ENCODE measurements at regions not wholly inside any gene's neighbourhood (a gene's known extent, or its start where the extent isn't known, plus 50 kb on each side); places are given as distances from the start of the nearest gene placed in this dataset.

DNA sequence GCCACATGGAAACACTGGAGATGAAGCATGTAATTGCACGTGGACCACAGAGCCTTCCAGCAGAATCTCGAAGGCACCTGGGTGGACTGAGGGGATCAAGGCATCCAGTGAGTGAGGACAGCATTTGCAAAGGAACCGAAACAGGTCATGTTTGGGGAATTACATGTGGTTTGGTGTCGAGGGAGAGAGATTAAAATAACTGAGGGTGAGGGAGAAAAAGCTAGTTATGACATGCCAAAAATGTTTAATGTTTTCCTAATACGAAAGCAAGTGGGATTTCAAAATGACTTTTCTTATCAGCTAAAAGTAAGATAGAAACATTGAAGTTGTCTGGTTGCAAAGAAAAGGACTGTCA is 157.1 kb downstream of the BLID start:
- TF ChIP-seq CTCF (IDR thresholded peaks at IDR 0.05; ENCODE audit: insufficient read depth, low read length, poor library complexity, severe bottlenecking), result no peak
- no peaks in the 10 kb centered on the region for H3K36me3 ChIP-seq (ENCODE audit: control insufficient read depth, insufficient read depth, low read length)
- DNase-seq (ENCODE audit: extremely low read depth, insufficient read length), result no peak
- H3K27me3 ChIP-seq (replicated peaks; ENCODE audit: control insufficient read depth, insufficient read depth, low read length), result no peaks in the 10 kb centered on the region; the same call in 1 of the 2 replicates
- H3K4me3 ChIP-seq (replicated peaks; ENCODE audit: low read depth, low read length), result no peak overlapping the region

DNA sequence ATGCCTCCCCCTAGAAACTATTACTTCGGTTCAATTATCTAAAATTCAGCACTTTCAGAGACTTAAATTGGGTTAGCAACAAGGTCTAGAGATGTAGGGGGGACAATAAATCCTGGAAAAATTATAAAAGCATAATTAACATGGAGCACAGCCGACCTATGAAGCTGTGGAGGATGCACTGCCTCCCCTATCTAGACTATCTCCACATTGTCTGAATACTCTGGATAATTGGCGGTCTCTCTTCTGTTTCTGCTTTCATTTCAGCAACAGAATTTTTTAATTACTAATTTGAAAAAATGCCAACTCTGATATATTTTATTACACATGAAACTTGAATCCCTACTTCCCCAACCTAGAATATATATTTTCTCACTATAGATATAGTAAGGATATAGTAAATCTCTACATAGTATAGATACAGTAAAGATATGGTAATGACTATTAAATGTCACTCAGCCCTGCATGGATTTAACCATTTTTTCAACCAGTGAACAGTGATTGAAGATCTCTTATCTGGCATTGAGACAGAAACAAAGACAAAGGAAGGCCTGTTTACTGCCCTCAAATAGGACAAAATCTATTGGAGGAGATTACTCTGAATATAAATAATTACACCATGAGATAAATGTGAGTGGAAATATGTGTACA is 157.6 kb downstream of the BLID start:
- Histone ChIP-seq H3K36me3 (ENCODE audit: control insufficient read depth, insufficient read depth, low read length) (no peaks in the 10 kb centered on the region), H3K4me3 (replicated peaks; ENCODE audit: low read depth, low read length) (no peak overlapping the region), H3K27me3 (replicated peaks; ENCODE audit: control insufficient read depth, insufficient read depth, low read length) (no peaks in the 10 kb centered on the region; the same call in 1 of the 2 replicates)
- no peak for DNase-seq (ENCODE audit: extremely low read depth, insufficient read length)
- no peak for TF ChIP-seq CTCF (IDR thresholded peaks at IDR 0.05; ENCODE audit: insufficient read depth, low read length, poor library complexity, severe bottlenecking)

DNA sequence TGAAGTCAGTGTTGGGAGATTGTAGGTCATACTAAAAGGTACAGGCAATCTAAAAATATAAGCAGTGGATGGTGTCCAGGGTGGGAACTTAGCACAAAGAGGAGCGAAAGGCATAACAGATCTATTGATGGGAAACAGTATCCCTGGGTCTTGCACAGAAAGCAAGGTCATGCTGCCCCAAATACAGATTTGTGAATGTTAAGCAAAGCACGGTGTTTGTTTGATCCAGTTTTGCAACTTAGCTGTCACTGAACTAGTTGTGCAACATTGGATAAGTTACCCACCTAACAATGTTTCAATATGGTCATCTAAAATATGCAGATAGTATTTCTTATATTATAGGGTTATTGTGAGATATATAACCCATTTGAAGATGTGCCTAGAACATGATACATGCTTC is 162.9 kb downstream of the BLID start:
- H3K27me3 ChIP-seq (replicated peaks; ENCODE audit: control insufficient read depth, insufficient read depth, low read length), result no peaks in the 10 kb centered on the region

GRCh38 chr11:121950160-121950559 is 165.9 kb downstream of the BLID start:
- Histone ChIP-seq H3K4me3 (replicated peaks; ENCODE audit: low read depth, low read length) (no peak overlapping the region), H3K36me3 (ENCODE audit: control insufficient read depth, insufficient read depth, low read length) (no peaks in the 10 kb centered on the region), H3K27me3 (replicated peaks; ENCODE audit: control insufficient read depth, insufficient read depth, low read length) (no peaks in the 10 kb centered on the region)
- no peak for TF ChIP-seq CTCF (IDR thresholded peaks at IDR 0.05; ENCODE audit: insufficient read depth, low read length, poor library complexity, severe bottlenecking)
- no peak for DNase-seq (ENCODE audit: extremely low read depth, insufficient read length)

More for the DNA sequence above, 162.9 kb downstream of the BLID start:
- no peaks in the 10 kb centered on the region for H3K36me3 ChIP-seq (ENCODE audit: control insufficient read depth, insufficient read depth, low read length)
- DNase-seq (ENCODE audit: extremely low read depth, insufficient read length), result no peak
- H3K4me3 ChIP-seq (replicated peaks; ENCODE audit: low read depth, low read length), result no peak overlapping the region
- no peak for TF ChIP-seq CTCF (IDR thresholded peaks at IDR 0.05; ENCODE audit: insufficient read depth, low read length, poor library complexity, severe bottlenecking)

DNA sequence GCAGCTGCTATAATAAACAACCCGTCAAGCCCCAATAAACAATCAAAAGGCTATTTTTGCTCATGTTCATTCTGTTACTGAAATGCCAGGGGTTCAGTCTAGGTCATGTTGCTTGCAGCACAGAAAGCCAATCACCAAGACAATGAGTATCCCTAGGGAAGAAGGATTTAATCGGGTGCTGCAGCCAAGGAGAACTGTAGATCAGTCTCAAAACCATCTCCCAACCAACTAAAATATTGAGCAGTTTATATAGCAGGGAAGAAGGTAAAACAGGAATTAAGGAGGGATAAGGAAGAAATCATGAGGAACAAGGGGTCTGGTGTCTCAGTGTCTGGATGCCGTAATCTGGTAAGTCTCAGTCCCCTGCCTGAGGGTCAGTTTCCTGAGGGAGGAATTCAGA is 169.5 kb downstream of the BLID start:
- no peak for TF ChIP-seq CTCF (IDR thresholded peaks at IDR 0.05; ENCODE audit: insufficient read depth, low read length, poor library complexity, severe bottlenecking)
- DNase-seq (ENCODE audit: extremely low read depth, insufficient read length), result no peak

More for the DNA sequence above, 169.5 kb downstream of the BLID start:
- no peaks in the 10 kb centered on the region for H3K36me3 ChIP-seq (ENCODE audit: control insufficient read depth, insufficient read depth, low read length)
- no peak overlapping the region for H3K4me3 ChIP-seq (replicated peaks; ENCODE audit: low read depth, low read length)
- H3K27me3 ChIP-seq (replicated peaks; ENCODE audit: control insufficient read depth, insufficient read depth, low read length), result no peaks in the 10 kb centered on the region
